ENCODE measurements at regions not wholly inside any gene's neighbourhood (a gene's known extent, or its start where the extent isn't known, plus 50 kb on each side); places are given as distances from the start of the nearest gene placed in this dataset.

DNA sequence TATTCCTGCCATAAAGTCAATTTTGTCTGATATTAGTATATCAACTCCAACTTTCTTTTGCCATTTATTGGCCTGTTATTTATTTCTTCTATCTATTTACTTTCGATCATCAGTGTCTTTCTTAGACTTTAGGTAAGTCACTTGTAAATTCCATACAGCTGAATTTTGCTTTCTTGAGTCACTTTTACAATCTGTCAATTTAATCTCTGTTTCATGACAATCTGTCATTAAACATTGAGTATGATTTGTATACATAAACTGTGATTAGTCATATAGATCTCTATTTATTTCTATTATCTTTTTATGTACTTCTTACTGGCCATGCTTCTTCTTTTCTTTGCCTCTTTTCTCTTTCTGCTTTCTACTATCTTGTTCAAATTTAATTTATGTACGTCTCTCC lies 160.1 kb downstream of the TMA16 start:
- H3K27me3 ChIP-seq: no peaks in the 10 kb centered on the region
- DNase-seq (no peak), ATAC-seq (no peak)
- H3K27ac ChIP-seq: no peak overlapping the region
- no peaks in the 10 kb centered on the region for H3K9me3 ChIP-seq
- 46 to 65% methylated on average over 2 of the region's 2 CpGs for WGBS, 2 donors
- intact Hi-C loops (cut with DNase I): no loop called here
- no peaks in the 10 kb centered on the region for H3K36me3 ChIP-seq (replicated peaks in 1 of 2; ENCODE audit: insufficient read depth in 1 of 2, low read depth in 2 of 2)
- TF ChIP-seq, protein P1, sequence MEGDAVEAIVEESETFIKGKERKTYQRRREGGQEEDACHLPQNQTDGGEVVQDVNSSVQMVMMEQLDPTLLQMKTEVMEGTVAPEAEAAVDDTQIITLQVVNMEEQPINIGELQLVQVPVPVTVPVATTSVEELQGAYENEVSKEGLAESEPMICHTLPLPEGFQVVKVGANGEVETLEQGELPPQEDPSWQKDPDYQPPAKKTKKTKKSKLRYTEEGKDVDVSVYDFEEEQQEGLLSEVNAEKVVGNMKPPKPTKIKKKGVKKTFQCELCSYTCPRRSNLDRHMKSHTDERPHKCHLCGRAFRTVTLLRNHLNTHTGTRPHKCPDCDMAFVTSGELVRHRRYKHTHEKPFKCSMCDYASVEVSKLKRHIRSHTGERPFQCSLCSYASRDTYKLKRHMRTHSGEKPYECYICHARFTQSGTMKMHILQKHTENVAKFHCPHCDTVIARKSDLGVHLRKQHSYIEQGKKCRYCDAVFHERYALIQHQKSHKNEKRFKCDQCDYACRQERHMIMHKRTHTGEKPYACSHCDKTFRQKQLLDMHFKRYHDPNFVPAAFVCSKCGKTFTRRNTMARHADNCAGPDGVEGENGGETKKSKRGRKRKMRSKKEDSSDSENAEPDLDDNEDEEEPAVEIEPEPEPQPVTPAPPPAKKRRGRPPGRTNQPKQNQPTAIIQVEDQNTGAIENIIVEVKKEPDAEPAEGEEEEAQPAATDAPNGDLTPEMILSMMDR (IDR thresholded peaks at IDR 0.05): no peak
- no peak for TF ChIP-seq POLR2A (IDR thresholded peaks at IDR 0.05)
- H3K4me3 ChIP-seq: no peak overlapping the region
- no peaks in the 10 kb centered on the region for H3K4me1 ChIP-seq

DNA sequence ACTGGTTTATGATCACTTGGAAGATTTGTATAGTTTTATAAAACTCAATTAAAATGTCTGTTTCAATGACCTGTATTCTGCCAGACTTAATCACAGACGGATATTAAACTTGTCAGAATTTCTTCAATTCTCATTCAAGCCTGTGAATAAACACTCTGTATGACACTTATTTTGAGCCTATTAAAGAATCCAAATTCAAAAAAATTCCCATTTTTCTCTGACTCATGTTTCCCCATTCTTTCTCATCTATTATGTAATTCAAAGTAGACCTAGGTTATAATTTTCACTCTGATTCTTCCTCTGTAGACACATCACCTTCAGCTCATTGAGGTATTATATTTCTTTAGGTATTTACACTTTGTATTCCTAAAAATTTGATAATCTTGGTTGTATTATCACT lies 166.1 kb downstream of the TMA16 start:
- Histone ChIP-seq H3K4me1 (no peaks in the 10 kb centered on the region), H3K4me3 (no peak overlapping the region), H3K9me3 (no peaks in the 10 kb centered on the region), H3K36me3 (replicated peaks in 1 of 2; ENCODE audit: insufficient read depth in 1 of 2, low read depth in 2 of 2) (no peaks in the 10 kb centered on the region), H3K27ac (no peak overlapping the region), H3K27me3 (no peaks in the 10 kb centered on the region)
- DNase-seq (no peak), ATAC-seq (no peak)
- WGBS, 2 donors: 65 to 68% methylated on average over 1 of the region's 1 CpG
- intact Hi-C loops (cut with DNase I): no loop called here
- TF ChIP-seq, protein P1 (IDR thresholded peaks at IDR 0.05): no peak
- no peak for TF ChIP-seq POLR2A (IDR thresholded peaks at IDR 0.05)

DNA sequence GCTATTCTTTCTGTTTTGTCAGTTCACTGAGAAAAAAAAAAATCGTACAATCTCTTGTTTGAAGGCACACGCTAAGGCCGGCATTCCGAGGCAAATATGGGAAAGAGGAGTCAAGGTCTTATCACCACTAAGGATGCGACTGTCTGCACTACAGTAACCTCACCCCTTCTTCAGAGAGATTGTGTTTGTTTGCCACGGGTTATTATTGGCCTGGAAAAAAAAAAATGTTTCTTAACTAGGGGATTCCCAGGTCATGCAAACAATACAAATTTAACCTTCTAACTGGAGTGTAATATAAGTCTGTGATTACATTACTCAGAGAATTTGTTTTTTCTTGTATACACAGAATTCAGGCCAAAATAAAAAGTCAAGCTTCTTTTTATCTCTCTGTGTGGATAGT lies 168.3 kb downstream of the TMA16 start:
- no peaks in the 10 kb centered on the region for H3K4me1 ChIP-seq
- no peaks in the 10 kb centered on the region for H3K9me3 ChIP-seq
- H3K4me3 ChIP-seq: no peak overlapping the region
- WGBS, 2 donors: 49 to 50% methylated on average over 6 of the region's 6 CpGs
- intact Hi-C loops (cut with DNase I): no loop called here
- TF ChIP-seq, protein P1 (IDR thresholded peaks at IDR 0.05): no peak
- TF ChIP-seq POLR2A (IDR thresholded peaks at IDR 0.05): no peak
- H3K27ac ChIP-seq: no peak overlapping the region
- DNase-seq: no peak
- ATAC-seq: no peak
- H3K27me3 ChIP-seq: no peaks in the 10 kb centered on the region
- H3K36me3 ChIP-seq (replicated peaks in 1 of 2; ENCODE audit: insufficient read depth in 1 of 2, low read depth in 2 of 2): no peaks in the 10 kb centered on the region

GRCh38 chr4:163663454-163664225 lies 169.2 kb downstream of the TMA16 start:
- ATAC-seq: no peak

More at GRCh38 chr4:163663454-163664225, 169.2 kb downstream of the TMA16 start:
- peak overlapping the region in 1 of 4 donors; percentile 19 for H3K27ac ChIP-seq
- no peaks in the 10 kb centered on the region for H3K4me1 ChIP-seq
- no peaks in the 10 kb centered on the region for H3K27me3 ChIP-seq
- no peak overlapping the region for H3K4me3 ChIP-seq
- WGBS, 2 donors: 56 to 65% methylated on average over 5 of the region's 5 CpGs
- no peaks in the 10 kb centered on the region for H3K9me3 ChIP-seq
- intact Hi-C loops (cut with DNase I): no loop called here
- no peak for DNase-seq
- TF ChIP-seq POLR2A (IDR thresholded peaks at IDR 0.05): no peak
- TF ChIP-seq, protein P1 (IDR thresholded peaks at IDR 0.05): no peak
- H3K36me3 ChIP-seq (replicated peaks in 1 of 2; ENCODE audit: insufficient read depth in 1 of 2, low read depth in 2 of 2): no peaks in the 10 kb centered on the region

All from body of pancreas (tissue), 4 donors.